ENCODE measurements at regions not wholly inside any gene's neighbourhood (a gene's known extent, or its start where the extent isn't known, plus 50 kb on each side); places are given as distances from the start of the nearest gene placed in this dataset.

DNA sequence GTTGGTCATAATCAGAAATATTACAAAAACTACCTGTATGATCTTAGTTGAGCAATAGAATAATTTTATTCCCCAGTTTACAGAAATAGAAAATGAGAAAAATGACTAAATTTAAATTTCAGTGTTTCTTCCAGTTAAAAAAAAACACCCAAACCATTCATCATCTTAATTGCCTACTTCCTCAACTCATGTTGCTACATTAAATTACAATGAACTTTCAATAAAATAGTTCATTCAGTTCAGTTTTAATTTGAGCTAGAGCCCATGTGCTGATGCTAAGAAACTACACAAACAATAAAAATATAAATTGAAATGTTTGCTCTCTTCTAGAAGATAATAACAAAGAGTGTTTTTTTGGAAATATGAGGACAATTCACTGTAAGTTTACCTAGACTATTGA lies 820.4 kb downstream of the SLITRK6 start:
- Mint-ChIP-seq H3K4me3 (no peak overlapping the region), H3K36me3 (ENCODE audit: low read depth) (no peaks in the 10 kb centered on the region), H3K27ac (no peak overlapping the region), H3K4me1 (ENCODE audit: low read depth) (no peaks in the 10 kb centered on the region), H3K27me3 (ENCODE audit: low read depth) (no peaks in the 10 kb centered on the region), H3K9me3 (no peaks in the 10 kb centered on the region)
- no peak for DNase-seq (ENCODE audit: low spot score)

- no peaks in the 10 kb centered on the region for H3K4me1 Mint-ChIP-seq (ENCODE audit: low read depth)
- H3K4me3 Mint-ChIP-seq = no peak overlapping the region
- H3K27ac Mint-ChIP-seq = no peak overlapping the region
- peaks cover 17% of the 10 kb centered on the region for H3K9me3 Mint-ChIP-seq
- no peaks in the 10 kb centered on the region for H3K36me3 Mint-ChIP-seq (ENCODE audit: low read depth)
- no peaks in the 10 kb centered on the region for H3K27me3 Mint-ChIP-seq (ENCODE audit: low read depth)
- no peak for DNase-seq (ENCODE audit: low spot score)
Measured at GRCh38 chr13:84973661-84974060, 825.6 kb downstream of the SLITRK6 start.

DNA sequence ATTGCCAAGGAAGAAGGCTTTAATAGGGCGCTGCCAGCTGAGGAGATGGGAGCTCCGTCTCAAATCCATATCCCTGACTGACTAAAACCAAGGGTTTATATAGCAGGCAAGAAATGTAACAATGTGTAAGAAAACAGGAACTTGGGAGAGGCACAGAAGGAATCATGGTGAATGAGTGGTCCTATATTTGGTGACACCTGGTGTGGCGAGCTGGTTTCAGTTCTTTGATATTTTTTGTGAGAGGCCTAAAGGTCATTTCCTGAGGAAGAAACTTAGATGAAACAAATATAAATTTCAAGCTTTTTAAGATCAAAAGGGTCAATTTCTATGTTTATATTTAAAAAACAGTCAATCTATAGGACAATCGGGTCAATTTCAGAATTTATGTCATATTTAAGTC lies 826.3 kb downstream of the SLITRK6 start:
- Mint-ChIP-seq H3K27me3 (ENCODE audit: low read depth) (no peaks in the 10 kb centered on the region), H3K4me3 (no peak overlapping the region), H3K36me3 (ENCODE audit: low read depth) (no peaks in the 10 kb centered on the region), H3K27ac (no peak overlapping the region), H3K4me1 (ENCODE audit: low read depth) (no peaks in the 10 kb centered on the region), H3K9me3 (peaks cover 17% of the 10 kb centered on the region)
- DNase-seq (ENCODE audit: low spot score) = no peak

DNA sequence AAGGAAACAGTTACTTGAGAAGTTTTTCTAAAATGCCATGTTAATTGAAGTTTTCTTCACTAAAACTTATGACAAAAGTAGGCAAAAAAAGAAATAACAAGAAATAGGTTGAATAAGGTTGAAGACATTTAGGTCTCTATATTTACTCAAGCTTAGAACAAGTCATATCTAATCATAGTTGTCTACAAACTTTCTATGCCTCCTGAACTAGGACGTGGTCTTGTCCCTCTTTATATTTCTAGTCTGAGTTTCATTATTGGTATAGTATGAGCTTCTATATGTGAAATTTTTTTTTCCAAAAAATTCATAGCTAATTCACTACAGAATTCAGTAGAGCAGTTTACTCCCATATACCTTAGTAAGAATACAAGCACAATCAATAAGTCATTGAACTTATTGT lies 836.4 kb downstream of the SLITRK6 start:
- no peaks in the 10 kb centered on the region for H3K36me3 Mint-ChIP-seq (ENCODE audit: low read depth)
- H3K4me1 Mint-ChIP-seq (ENCODE audit: low read depth) = no peaks in the 10 kb centered on the region
- DNase-seq (ENCODE audit: low spot score) = no peak
- no peak overlapping the region for H3K27ac Mint-ChIP-seq
- H3K4me3 Mint-ChIP-seq = no peak overlapping the region
- no peaks in the 10 kb centered on the region for H3K9me3 Mint-ChIP-seq
- no peaks in the 10 kb centered on the region for H3K27me3 Mint-ChIP-seq (ENCODE audit: low read depth)

DNA sequence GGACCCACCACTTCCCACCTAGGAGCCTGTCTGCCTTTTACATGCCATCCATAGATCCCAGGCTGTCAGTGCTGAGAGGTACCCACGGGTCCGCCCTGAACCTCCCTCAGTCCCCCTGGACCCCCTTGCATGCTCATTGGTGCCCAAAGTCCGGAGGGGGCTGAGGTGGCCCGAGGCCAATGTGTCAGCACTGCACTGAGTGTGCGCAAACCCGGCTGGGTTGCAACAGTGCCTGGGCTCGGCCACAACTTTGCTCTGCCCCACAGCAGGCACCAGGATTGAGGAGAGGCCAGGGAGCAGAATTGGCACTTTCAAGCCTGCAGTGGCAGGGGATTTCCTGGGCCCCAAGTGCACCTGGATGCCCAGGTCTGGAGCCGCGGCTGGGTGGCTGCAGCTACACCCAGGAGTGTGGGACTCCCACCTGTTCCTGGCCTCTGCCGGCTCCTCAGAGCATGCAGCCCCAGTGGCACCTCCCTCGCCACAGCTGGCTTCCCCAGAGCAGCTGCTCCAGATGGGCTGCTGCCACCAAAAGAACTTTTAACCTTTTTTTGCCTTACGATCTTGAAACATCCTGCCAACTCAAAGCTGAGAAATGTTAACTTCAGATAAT lies 837.0 kb downstream of the SLITRK6 start:
- Mint-ChIP-seq H3K4me1 (ENCODE audit: low read depth) (no peaks in the 10 kb centered on the region), H3K4me3 (no peak overlapping the region), H3K27ac (no peak overlapping the region), H3K36me3 (ENCODE audit: low read depth) (no peaks in the 10 kb centered on the region), H3K27me3 (ENCODE audit: low read depth) (no peaks in the 10 kb centered on the region), H3K9me3 (no peaks in the 10 kb centered on the region)
- DNase-seq (ENCODE audit: low spot score) = no peak

DNA sequence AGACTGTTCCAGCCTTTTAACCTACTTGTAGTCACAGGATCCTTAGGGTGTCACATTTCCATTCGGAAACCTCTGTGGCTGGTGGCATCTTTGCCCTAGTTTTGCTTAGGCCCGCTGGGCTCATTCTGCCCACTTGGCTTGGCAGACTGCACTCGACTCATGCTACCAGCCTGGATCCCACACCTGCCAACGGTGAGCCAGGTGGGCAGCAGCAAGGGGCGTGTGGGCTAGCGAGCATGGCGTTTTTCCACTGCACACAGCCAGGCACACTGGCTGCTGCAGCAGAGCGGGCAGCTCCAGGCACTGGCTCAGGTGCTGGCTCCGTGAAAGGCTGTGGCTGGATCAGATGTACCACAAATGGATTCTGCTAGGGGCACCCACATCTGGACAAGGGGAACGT lies 838.2 kb downstream of the SLITRK6 start:
- Mint-ChIP-seq H3K4me3 (no peak overlapping the region), H3K27me3 (ENCODE audit: low read depth) (no peaks in the 10 kb centered on the region), H3K36me3 (ENCODE audit: low read depth) (no peaks in the 10 kb centered on the region), H3K27ac (no peak overlapping the region), H3K9me3 (no peaks in the 10 kb centered on the region), H3K4me1 (ENCODE audit: low read depth) (no peaks in the 10 kb centered on the region)
- DNase-seq (ENCODE audit: low spot score) = no peak

- no peak for DNase-seq (ENCODE audit: low spot score)
- H3K27ac Mint-ChIP-seq = no peak overlapping the region
- no peaks in the 10 kb centered on the region for H3K9me3 Mint-ChIP-seq
- H3K27me3 Mint-ChIP-seq (ENCODE audit: low read depth) = no peaks in the 10 kb centered on the region
- no peaks in the 10 kb centered on the region for H3K36me3 Mint-ChIP-seq (ENCODE audit: low read depth)
- no peaks in the 10 kb centered on the region for H3K4me1 Mint-ChIP-seq (ENCODE audit: low read depth)
- H3K4me3 Mint-ChIP-seq = no peak overlapping the region
Measured at GRCh38 chr13:84959818-84960217, 839.4 kb downstream of the SLITRK6 start.

GRCh38 chr13:84954636-84955035 lies 844.6 kb downstream of the SLITRK6 start:
- H3K36me3 Mint-ChIP-seq (ENCODE audit: low read depth) = no peaks in the 10 kb centered on the region
- H3K27me3 Mint-ChIP-seq (ENCODE audit: low read depth) = no peaks in the 10 kb centered on the region
- H3K9me3 Mint-ChIP-seq = no peaks in the 10 kb centered on the region
- no peak overlapping the region for H3K27ac Mint-ChIP-seq
- H3K4me3 Mint-ChIP-seq = no peak overlapping the region
- no peaks in the 10 kb centered on the region for H3K4me1 Mint-ChIP-seq (ENCODE audit: low read depth)
- DNase-seq (ENCODE audit: low spot score) = no peak

DNA sequence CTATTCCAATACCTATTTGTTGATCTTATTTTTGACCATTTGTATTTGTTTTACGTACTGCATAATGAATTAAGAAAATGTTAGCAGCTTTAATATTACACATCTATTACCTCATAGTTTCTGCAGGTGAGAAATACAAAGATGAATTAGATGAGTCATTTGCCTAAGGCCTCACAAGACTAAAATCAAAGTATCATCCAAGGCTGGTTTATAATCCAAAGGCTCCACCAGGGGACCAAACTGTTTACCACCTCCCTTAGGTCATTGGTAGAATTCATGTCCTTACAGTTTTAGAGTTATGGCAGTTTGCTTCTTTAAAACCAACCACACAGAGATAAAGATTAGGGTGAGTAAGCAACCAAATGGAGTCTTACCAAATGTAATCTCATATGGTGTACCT lies 848.1 kb downstream of the SLITRK6 start:
- peaks cover 5% of the 10 kb centered on the region for H3K9me3 Mint-ChIP-seq
- DNase-seq (ENCODE audit: low spot score) = no peak
- no peak overlapping the region for H3K27ac Mint-ChIP-seq
- no peak overlapping the region for H3K4me3 Mint-ChIP-seq
- no peaks in the 10 kb centered on the region for H3K4me1 Mint-ChIP-seq (ENCODE audit: low read depth)
- no peaks in the 10 kb centered on the region for H3K36me3 Mint-ChIP-seq (ENCODE audit: low read depth)
- no peaks in the 10 kb centered on the region for H3K27me3 Mint-ChIP-seq (ENCODE audit: low read depth)

GRCh38 chr13:84946192-84946591 lies 853.0 kb downstream of the SLITRK6 start:
- no peak overlapping the region for H3K4me3 Mint-ChIP-seq
- no peaks in the 10 kb centered on the region for H3K4me1 Mint-ChIP-seq (ENCODE audit: low read depth)
- no peak overlapping the region for H3K27ac Mint-ChIP-seq
- no peak for DNase-seq (ENCODE audit: low spot score)
- no peaks in the 10 kb centered on the region for H3K36me3 Mint-ChIP-seq (ENCODE audit: low read depth)
- peaks cover 5% of the 10 kb centered on the region for H3K9me3 Mint-ChIP-seq
- H3K27me3 Mint-ChIP-seq (ENCODE audit: low read depth) = no peaks in the 10 kb centered on the region

- H3K4me3 Mint-ChIP-seq = no peak overlapping the region
- DNase-seq (ENCODE audit: low spot score) = no peak
- no peaks in the 10 kb centered on the region for H3K4me1 Mint-ChIP-seq (ENCODE audit: low read depth)
- H3K27ac Mint-ChIP-seq = no peak overlapping the region
- no peaks in the 10 kb centered on the region for H3K27me3 Mint-ChIP-seq (ENCODE audit: low read depth)
- no peaks in the 10 kb centered on the region for H3K36me3 Mint-ChIP-seq (ENCODE audit: low read depth)
- H3K9me3 Mint-ChIP-seq = no peaks in the 10 kb centered on the region
Measured at GRCh38 chr13:84940798-84941197, 858.4 kb downstream of the SLITRK6 start.

DNA sequence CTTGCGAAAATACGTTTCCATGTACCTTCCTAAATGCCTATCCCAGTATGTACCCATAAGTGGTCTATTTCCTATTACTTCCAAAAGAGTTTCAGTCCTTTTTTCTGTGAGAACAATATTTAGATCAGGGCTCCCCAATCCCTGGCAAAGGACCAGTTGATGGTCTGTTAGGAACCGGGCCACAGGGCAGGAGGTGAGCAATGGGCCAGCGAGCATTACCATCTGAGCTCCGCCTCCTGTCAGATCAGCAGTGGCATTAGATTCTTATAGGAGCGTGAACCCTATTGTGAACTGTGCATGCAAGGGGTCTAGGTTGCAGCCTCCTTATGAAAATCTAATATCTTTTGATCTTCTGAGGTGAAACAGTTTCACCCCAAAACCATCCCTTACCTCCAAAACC lies 859.1 kb downstream of the SLITRK6 start:
- DNase-seq (ENCODE audit: low spot score) = no peak

DNA sequence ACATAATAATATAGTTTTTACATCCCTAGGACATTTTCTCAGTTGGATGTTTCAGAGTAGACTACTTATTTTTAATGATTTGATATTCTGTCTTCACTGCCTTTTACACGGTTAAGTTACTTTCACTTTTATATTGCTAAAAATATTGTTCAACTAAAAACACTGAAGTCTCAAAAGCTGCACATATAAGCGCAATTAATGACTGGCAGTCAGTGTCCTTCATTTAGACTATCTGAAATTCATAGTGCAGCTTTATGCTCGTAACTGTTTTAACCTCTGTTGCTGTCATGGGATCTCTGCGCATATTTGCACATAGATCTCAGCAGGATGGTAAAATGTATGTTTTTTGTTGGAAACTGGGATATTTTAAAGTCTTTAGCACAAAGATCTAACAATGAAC lies 864.3 kb downstream of the SLITRK6 start:
- no peaks in the 10 kb centered on the region for H3K36me3 Mint-ChIP-seq (ENCODE audit: low read depth)
- peak overlapping the region; percentile 48 for H3K4me3 Mint-ChIP-seq
- H3K27me3 Mint-ChIP-seq (ENCODE audit: low read depth) = no peaks in the 10 kb centered on the region
- no peaks in the 10 kb centered on the region for H3K4me1 Mint-ChIP-seq (ENCODE audit: low read depth)
- H3K9me3 Mint-ChIP-seq = peaks cover 6% of the 10 kb centered on the region
- DNase-seq (ENCODE audit: low spot score) = no peak
- H3K27ac Mint-ChIP-seq = no peak overlapping the region

More for the DNA sequence above, 859.1 kb downstream of the SLITRK6 start:
- Mint-ChIP-seq H3K27me3 (ENCODE audit: low read depth) (no peaks in the 10 kb centered on the region), H3K9me3 (no peaks in the 10 kb centered on the region), H3K4me1 (ENCODE audit: low read depth) (no peaks in the 10 kb centered on the region), H3K4me3 (no peak overlapping the region), H3K27ac (no peak overlapping the region), H3K36me3 (ENCODE audit: low read depth) (no peaks in the 10 kb centered on the region)

DNA sequence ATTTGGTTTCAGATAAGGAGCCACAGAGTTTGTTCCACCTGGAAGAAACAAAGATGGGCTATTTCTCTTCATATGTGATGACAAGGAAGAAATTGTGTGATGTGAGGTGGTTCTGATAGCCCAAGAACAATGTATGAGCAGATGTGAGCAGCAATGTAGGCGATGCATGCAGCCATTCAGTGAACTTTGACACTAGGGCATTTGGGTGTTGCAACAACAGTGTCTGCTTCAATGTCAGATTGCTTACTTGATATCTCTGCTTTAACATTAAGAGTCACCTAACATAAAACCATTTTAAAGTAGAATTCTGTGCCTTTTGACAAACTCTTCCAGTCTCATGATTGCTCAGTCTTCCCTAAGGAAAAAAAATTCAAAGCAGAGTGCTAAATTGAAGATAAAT lies 865.4 kb downstream of the SLITRK6 start:
- H3K27me3 Mint-ChIP-seq (ENCODE audit: low read depth) = no peaks in the 10 kb centered on the region
- no peaks in the 10 kb centered on the region for H3K4me1 Mint-ChIP-seq (ENCODE audit: low read depth)
- no peaks in the 10 kb centered on the region for H3K36me3 Mint-ChIP-seq (ENCODE audit: low read depth)
- H3K27ac Mint-ChIP-seq = no peak overlapping the region
- H3K9me3 Mint-ChIP-seq = peaks cover 6% of the 10 kb centered on the region
- no peak overlapping the region for H3K4me3 Mint-ChIP-seq
- DNase-seq (ENCODE audit: low spot score) = no peak

DNA sequence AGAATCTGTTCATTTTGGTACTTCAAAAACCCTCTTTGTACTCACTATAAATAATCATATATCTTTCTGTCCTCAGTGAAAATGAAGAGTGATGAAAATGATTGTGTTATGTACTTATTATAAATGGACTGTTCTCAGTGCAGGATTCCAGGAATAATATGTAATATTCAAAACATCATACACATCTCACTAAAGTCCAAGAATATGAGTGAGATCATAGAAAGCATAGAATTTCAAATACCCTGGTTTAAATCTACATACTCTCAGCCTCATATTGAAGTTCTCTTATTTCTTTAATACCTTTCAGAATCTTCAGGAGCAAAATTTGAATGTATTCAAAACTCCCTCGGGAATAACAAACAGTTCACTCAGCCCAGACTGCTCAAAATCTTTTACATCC lies 868.0 kb downstream of the SLITRK6 start:
- no peaks in the 10 kb centered on the region for H3K36me3 Mint-ChIP-seq (ENCODE audit: low read depth)
- no peak overlapping the region for H3K4me3 Mint-ChIP-seq
- DNase-seq (ENCODE audit: low spot score) = no peak
- no peak overlapping the region for H3K27ac Mint-ChIP-seq
- no peaks in the 10 kb centered on the region for H3K4me1 Mint-ChIP-seq (ENCODE audit: low read depth)
- peaks cover 6% of the 10 kb centered on the region for H3K9me3 Mint-ChIP-seq
- no peaks in the 10 kb centered on the region for H3K27me3 Mint-ChIP-seq (ENCODE audit: low read depth)
